C4-2B (cell line): ENCODE measurements at regions not wholly inside any gene's neighbourhood (a gene's known extent, or its start where the extent isn't known, plus 50 kb on each side); places are given as distances from the start of the nearest gene placed in this dataset.

Experiments
- H3K27ac ChIP-seq: fragments of 450-650 bp; 2 replicates; pipeline ENCODE4 v1.5.1; 2017
- CTCF ChIP-seq: fragments of 450-650 bp; conservative IDR thresholded peaks from 2 replicates; pipeline ENCODE4 v1.5.1; 2017; ENCODE audit warnings: mild to moderate bottlenecking
- ZFX ChIP-seq: fragments of 450-650 bp; IDR thresholded peaks from 2 replicates; pipeline ENCODE4 v1.6.1; 2017

DNA sequence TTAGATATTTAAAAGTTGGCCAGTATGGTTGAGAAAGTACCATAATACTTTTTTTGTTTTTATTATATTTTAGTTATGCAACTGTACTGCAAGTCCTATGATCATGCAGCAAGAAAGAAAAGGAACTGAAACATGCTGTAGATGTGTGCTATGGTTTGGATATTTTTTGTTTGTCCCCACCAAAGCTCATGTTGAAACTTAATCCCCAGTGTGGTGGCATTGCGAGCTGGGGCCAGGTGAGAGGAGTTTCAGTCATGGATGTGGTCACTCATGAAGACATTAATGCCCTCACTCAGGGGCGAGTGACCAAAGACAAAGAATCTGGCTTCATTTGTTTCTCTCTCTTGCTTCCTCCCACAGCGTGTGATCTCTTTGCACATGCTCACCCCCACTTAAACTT is 393.9 kb downstream of the PAX1 start:
- TF ChIP-seq ZFX (no peak), CTCF (no peak)
- no peak overlapping the region for H3K27ac ChIP-seq

DNA sequence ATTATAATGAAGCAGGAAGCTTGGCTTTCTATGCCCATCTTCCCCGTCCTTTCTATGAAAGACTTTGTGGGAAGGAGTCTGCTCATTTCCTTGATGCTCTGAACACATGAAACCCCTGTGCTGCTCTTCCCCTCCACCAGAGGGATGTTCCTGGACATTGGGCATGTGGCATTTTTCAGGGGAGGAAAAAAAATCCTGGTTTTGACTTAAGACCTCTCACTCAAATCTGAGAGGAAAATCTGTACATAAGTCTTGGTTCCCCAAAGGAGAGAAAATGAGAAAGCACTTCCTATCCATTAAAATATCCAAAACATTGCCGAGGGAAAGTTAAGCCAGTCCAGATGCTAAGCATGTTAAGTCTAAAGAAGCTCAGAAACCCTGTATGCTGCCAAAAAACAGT is 393.0 kb downstream of the PAX1 start:
- no peak for TF ChIP-seq ZFX
- peak; percentile 24 for TF ChIP-seq CTCF
- H3K27ac ChIP-seq = no peak overlapping the region

- TF ChIP-seq CTCF (no peak), ZFX (no peak)
- no peak overlapping the region for H3K27ac ChIP-seq
Observed at GRCh38 chr20:22093122-22093521, 387.7 kb downstream of the PAX1 start.

GRCh38 chr20:22088882-22089281 is 383.4 kb downstream of the PAX1 start:
- no peak for TF ChIP-seq CTCF
- no peak for TF ChIP-seq ZFX
- no peak overlapping the region for H3K27ac ChIP-seq

- no peak overlapping the region for H3K27ac ChIP-seq
- TF ChIP-seq CTCF = no peak
- no peak for TF ChIP-seq ZFX
Observed at GRCh38 chr20:22080985-22081384, 375.5 kb downstream of the PAX1 start.

- TF ChIP-seq ZFX = no peak
- TF ChIP-seq CTCF = no peak
- no peak overlapping the region for H3K27ac ChIP-seq
Observed at GRCh38 chr20:22074635-22075034, 369.2 kb downstream of the PAX1 start.

DNA sequence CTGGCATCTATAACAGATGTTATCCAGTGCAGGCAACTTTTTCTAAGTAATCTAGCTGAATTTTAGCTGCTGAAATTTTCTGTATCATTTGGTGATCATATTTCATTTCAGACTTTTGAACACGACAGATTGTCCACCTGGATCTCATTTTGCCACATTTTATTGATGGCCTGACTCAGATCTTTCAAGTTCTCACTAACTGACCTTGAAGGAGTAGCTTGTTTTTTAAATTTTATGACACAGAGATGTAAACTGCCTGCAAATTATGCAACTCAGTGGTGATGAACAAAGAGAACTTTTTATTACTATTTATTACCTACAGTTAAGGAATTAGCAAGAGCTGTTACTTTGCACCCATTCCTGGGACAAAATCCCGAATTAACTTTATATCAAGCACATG is 366.4 kb downstream of the PAX1 start:
- TF ChIP-seq CTCF = no peak
- H3K27ac ChIP-seq = no peak overlapping the region

- TF ChIP-seq ZFX (no peak), CTCF (no peak)
- H3K27ac ChIP-seq = no peak overlapping the region
Observed at GRCh38 chr20:22070610-22071058, 365.2 kb downstream of the PAX1 start.
